ENCODE measurements at regions not wholly inside any gene's neighbourhood (a gene's known extent, or its start where the extent isn't known, plus 50 kb on each side); places are given as distances from the start of the nearest gene placed in this dataset.

GRCh38 chr16:86205521-86206245 is 304.6 kb upstream of the FOXF1 start:
- Histone ChIP-seq H3K27ac (no peak overlapping the region), H4K20me1 (no peaks in the 10 kb centered on the region; a peak in 1 of 22 replicates), H3K4me2 (no peak overlapping the region), H3K27me3 (peaks cover 8 to 27% (median 23%) of the 10 kb centered on the region in 11 experiments; a peak in 20 of 22 replicates), H3K4me3 (no peak overlapping the region), H3K36me3 (no peaks in the 10 kb centered on the region), H3K4me1 (no peaks in the 10 kb centered on the region; a peak in 1 of 20 replicates), H3K9ac (no peak overlapping the region), H3K9me3 (replicated peaks in 1 of 11) (peaks cover 0 to 6% (median 6%) of the 10 kb centered on the region in 11 experiments; a peak in 12 of 22 replicates)
- no peak for TF ChIP-seq Cebpa-rat (IDR thresholded peaks at IDR 0.05)

GRCh38 chr16:86207350-86207749 is 303.0 kb upstream of the FOXF1 start:
- Histone ChIP-seq H4K20me1 (no peaks in the 10 kb centered on the region; a peak in 1 of 22 replicates), H3K27me3 (peaks cover 0 to 11% (median 9%) of the 10 kb centered on the region in 11 experiments; a peak in 15 of 22 replicates), H3K9me3 (replicated peaks in 1 of 11) (peaks cover 13 to 23% (median 20%) of the 10 kb centered on the region in 11 experiments), H3K4me3 (no peak overlapping the region), H3K36me3 (no peaks in the 10 kb centered on the region), H3K4me1 (peaks cover 0 to 12% (median 9%) of the 10 kb centered on the region in 10 experiments; a peak in 16 of 20 replicates), H3K4me2 (no peak overlapping the region), H3K9ac (no peak overlapping the region), H3K27ac (no peak overlapping the region)
- TF ChIP-seq Cebpa-rat (IDR thresholded peaks at IDR 0.05), result no peak

GRCh38 chr16:86209202-86209601 is 301.1 kb upstream of the FOXF1 start:
- Histone ChIP-seq H3K36me3 (no peaks in the 10 kb centered on the region), H3K4me2 (no peak overlapping the region), H3K9ac (no peak overlapping the region), H3K4me1 (peaks cover 16 to 31% (median 27%) of the 10 kb centered on the region in 10 experiments; a peak in 19 of 20 replicates), H3K27me3 (peaks cover 0 to 4% (median 0%) of the 10 kb centered on the region in 11 experiments; a peak in 2 of 22 replicates), H3K27ac (no peak overlapping the region), H3K4me3 (no peak overlapping the region), H4K20me1 (0 out of 22 replicates have a peak, but pooled peaks cover 0 to 5% (median 0%) of the 10 kb centered on the region in 11 experiments), H3K9me3 (replicated peaks in 1 of 11) (peaks cover 18 to 31% (median 26%) of the 10 kb centered on the region in 11 experiments)
- no peak for TF ChIP-seq Cebpa-rat (IDR thresholded peaks at IDR 0.05)

- no peaks in the 10 kb centered on the region for H3K36me3 ChIP-seq
- no peak for TF ChIP-seq Cebpa-rat (IDR thresholded peaks at IDR 0.05)
- H3K9ac ChIP-seq, result no peak overlapping the region
- H3K4me1 ChIP-seq, result peaks cover 16 to 45% (median 38%) of the 10 kb centered on the region in 10 experiments; a peak in 19 of 20 replicates
- 0 out of 22 replicates have a peak, but pooled peaks cover 0 to 5% (median 0%) of the 10 kb centered on the region in 11 experiments for H4K20me1 ChIP-seq
- H3K9me3 ChIP-seq (replicated peaks in 1 of 11), result peaks cover 18 to 31% (median 26%) of the 10 kb centered on the region in 11 experiments
- peaks cover 0 to 5% (median 0%) of the 10 kb centered on the region in 11 experiments; a peak in 2 of 22 replicates for H3K27me3 ChIP-seq
- no peak overlapping the region for H3K27ac ChIP-seq
- H3K4me2 ChIP-seq, result 0 out of 22 replicates have a peak overlapping the region, but pooled peaks of 1 of the 11 experiments have one; percentile 78
- no peak overlapping the region for H3K4me3 ChIP-seq
These were observed 299.7 kb upstream of the FOXF1 start for GRCh38 chr16:86210403-86211193.

- H3K27me3 ChIP-seq, result peaks cover 0 to 5% (median 0%) of the 10 kb centered on the region in 11 experiments; a peak in 2 of 22 replicates
- no peak overlapping the region; a peak in 1 of 20 replicates for H3K4me3 ChIP-seq
- no peak for TF ChIP-seq Cebpa-rat (IDR thresholded peaks at IDR 0.05)
- H4K20me1 ChIP-seq, result 0 out of 22 replicates have a peak, but pooled peaks cover 0 to 5% (median 0%) of the 10 kb centered on the region in 11 experiments
- H3K4me2 ChIP-seq, result peak overlapping the region in 3 of 11 experiments; percentile 71 to 87 (median 78); a peak in 5 of 22 replicates
- H3K36me3 ChIP-seq, result no peaks in the 10 kb centered on the region
- no peak overlapping the region for H3K27ac ChIP-seq
- H3K9ac ChIP-seq, result no peak overlapping the region
- H3K4me1 ChIP-seq, result peaks cover 16 to 51% (median 38%) of the 10 kb centered on the region in 10 experiments; a peak in 19 of 20 replicates
- peaks cover 18 to 31% (median 26%) of the 10 kb centered on the region in 11 experiments for H3K9me3 ChIP-seq (replicated peaks in 1 of 11)
These were observed 299.1 kb upstream of the FOXF1 start for GRCh38 chr16:86211265-86211664.

- Histone ChIP-seq H4K20me1 (0 out of 22 replicates have a peak, but pooled peaks cover 0 to 5% (median 0%) of the 10 kb centered on the region in 11 experiments), H3K27me3 (peaks cover 0 to 5% (median 0%) of the 10 kb centered on the region in 11 experiments; a peak in 2 of 22 replicates), H3K4me2 (peak overlapping the region; percentile 8 to 87 (median 34); a peak in 12 of 22 replicates), H3K27ac (no peak overlapping the region), H3K36me3 (no peaks in the 10 kb centered on the region), H3K9ac (no peak overlapping the region), H3K9me3 (replicated peaks in 1 of 11) (peaks cover 18 to 31% (median 26%) of the 10 kb centered on the region in 11 experiments), H3K4me1 (peaks cover 16 to 51% (median 38%) of the 10 kb centered on the region in 10 experiments; a peak in 19 of 20 replicates), H3K4me3 (0 out of 20 replicates have a peak overlapping the region, but pooled peaks of 1 of the 10 experiments have one; percentile 33)
- TF ChIP-seq Cebpa-rat (IDR thresholded peaks at IDR 0.05), result no peak
These were observed 298.5 kb upstream of the FOXF1 start for GRCh38 chr16:86211800-86212199.

- Histone ChIP-seq H4K20me1 (0 out of 22 replicates have a peak, but pooled peaks cover 0 to 9% (median 0%) of the 10 kb centered on the region in 11 experiments), H3K9me3 (replicated peaks in 1 of 11) (peaks cover 18 to 31% (median 26%) of the 10 kb centered on the region in 11 experiments), H3K4me1 (peaks cover 16 to 51% (median 38%) of the 10 kb centered on the region in 10 experiments; a peak in 19 of 20 replicates), H3K36me3 (no peaks in the 10 kb centered on the region), H3K4me2 (peak overlapping the region; percentile 16 to 87 (median 52)), H3K9ac (no peak overlapping the region), H3K4me3 (peak overlapping the region in 1 of 10 experiments; percentile 21; a peak in 1 of 20 replicates), H3K27me3 (peaks cover 0 to 5% (median 0%) of the 10 kb centered on the region in 11 experiments; a peak in 2 of 22 replicates), H3K27ac (peak overlapping the region in 8 of 11 experiments; percentile 16 to 60 (median 34); a peak in 13 of 22 replicates)
- TF ChIP-seq Cebpa-rat (IDR thresholded peaks at IDR 0.05), result no peak
These were observed 297.5 kb upstream of the FOXF1 start for GRCh38 chr16:86212706-86213436.

All from BLaER1 treated with 17β-estradiol and CSF1 and Interleukin-3, amounts not matched to agents 10 nM and 100 nM (cell line).